GM18858 (cell line): ENCODE measurements at regions not wholly inside any gene's neighbourhood (a gene's known extent, or its start where the extent isn't known, plus 50 kb on each side); places are given as distances from the start of the nearest gene placed in this dataset.

Experiments used
- ATAC-seq: cut with Tn5 transposase; IDR thresholded peaks from one replicate; pipeline ENCODE4 v1.9.1; 2021; ENCODE audit not compliant: unreplicated experiment

- ATAC-seq, result no peak
These were observed 127.3 kb downstream of the DDX1 start for GRCh38 chr2:15718944-15719323.

GRCh38 chr2:15719566-15720313, 128.1 kb downstream of the DDX1 start:
- ATAC-seq, result no peak

GRCh38 chr2:15720561-15721307, 129.1 kb downstream of the DDX1 start:
- ATAC-seq, result no peak

GRCh38 chr2:15721411-15722067, 129.9 kb downstream of the DDX1 start:
- no peak for ATAC-seq

- ATAC-seq, result no peak
These were observed 131.3 kb downstream of the DDX1 start for GRCh38 chr2:15722980-15723379.

GRCh38 chr2:15724235-15724634, 132.6 kb downstream of the DDX1 start:
- no peak for ATAC-seq

- ATAC-seq, result no peak
These were observed 133.6 kb downstream of the DDX1 start for GRCh38 chr2:15725101-15725781.

- ATAC-seq, result no peak
These were observed 134.1 kb downstream of the DDX1 start for GRCh38 chr2:15725782-15726112.

GRCh38 chr2:15726321-15727057, 134.8 kb downstream of the DDX1 start:
- ATAC-seq, result no peak

GRCh38 chr2:15727396-15728244, 136.0 kb downstream of the DDX1 start:
- ATAC-seq, result no peak

- no peak for ATAC-seq
These were observed 136.7 kb downstream of the DDX1 start for GRCh38 chr2:15728245-15728938.

- no peak for ATAC-seq
These were observed 137.3 kb downstream of the DDX1 start for GRCh38 chr2:15729001-15729400.

GRCh38 chr2:15729709-15730544, 138.3 kb downstream of the DDX1 start:
- peak; percentile 12 for ATAC-seq

- peak; percentile 46 for ATAC-seq
These were observed 139.0 kb downstream of the DDX1 start for GRCh38 chr2:15730545-15731212.

- no peak for ATAC-seq
These were observed 139.7 kb downstream of the DDX1 start for GRCh38 chr2:15731213-15731888.

GRCh38 chr2:15731889-15732271, 140.2 kb downstream of the DDX1 start:
- no peak for ATAC-seq

GRCh38 chr2:15732341-15733077, 140.8 kb downstream of the DDX1 start:
- ATAC-seq, result peak; percentile 95
